ENCODE measurements at regions not wholly inside any gene's neighbourhood (a gene's known extent, or its start where the extent isn't known, plus 50 kb on each side); places are given as distances from the start of the nearest gene placed in this dataset.

- no peak overlapping the region for H3K4me3 ChIP-seq (ENCODE audit: low read length)
- DNase-seq (ENCODE audit: low read depth) = no peak
- TF ChIP-seq CTCF (conservative IDR thresholded peaks at IDR 0.05; ENCODE audit: low read length) = no peak
Measured at GRCh38 chr20:61044499-61044898, 207.6 kb upstream of the CDH4 start.

GRCh38 chr20:61045091-61045490 lies 207.0 kb upstream of the CDH4 start:
- DNase-seq (ENCODE audit: low read depth) = no peak
- H3K4me3 ChIP-seq (ENCODE audit: low read length) = no peak overlapping the region
- no peak for TF ChIP-seq CTCF (conservative IDR thresholded peaks at IDR 0.05; ENCODE audit: low read length)

- no peak overlapping the region for H3K4me3 ChIP-seq (ENCODE audit: low read length)
- TF ChIP-seq CTCF (conservative IDR thresholded peaks at IDR 0.05; ENCODE audit: low read length) = no peak
- DNase-seq (ENCODE audit: low read depth) = no peak
Measured at GRCh38 chr20:61045876-61046585, 206.0 kb upstream of the CDH4 start.

- no peak overlapping the region for H3K4me3 ChIP-seq (ENCODE audit: low read length)
- TF ChIP-seq CTCF (conservative IDR thresholded peaks at IDR 0.05; ENCODE audit: low read length) = no peak
- DNase-seq (ENCODE audit: low read depth) = no peak
Measured at GRCh38 chr20:61046721-61047351, 205.2 kb upstream of the CDH4 start.

- TF ChIP-seq CTCF (conservative IDR thresholded peaks at IDR 0.05; ENCODE audit: low read length) = no peak
- no peak overlapping the region for H3K4me3 ChIP-seq (ENCODE audit: low read length)
Measured at GRCh38 chr20:61047515-61047914, 204.5 kb upstream of the CDH4 start.

GRCh38 chr20:61048302-61048701 lies 203.8 kb upstream of the CDH4 start:
- TF ChIP-seq CTCF (conservative IDR thresholded peaks at IDR 0.05; ENCODE audit: low read length) = no peak

More at GRCh38 chr20:61047515-61047914, 204.5 kb upstream of the CDH4 start:
- no peak for DNase-seq (ENCODE audit: low read depth)

GRCh38 chr20:61049684-61050083 lies 202.4 kb upstream of the CDH4 start:
- H3K4me3 ChIP-seq (ENCODE audit: low read length) = no peak overlapping the region
- no peak for TF ChIP-seq CTCF (conservative IDR thresholded peaks at IDR 0.05; ENCODE audit: low read length)
- DNase-seq (ENCODE audit: low read depth) = no peak

More at GRCh38 chr20:61048302-61048701, 203.8 kb upstream of the CDH4 start:
- no peak overlapping the region for H3K4me3 ChIP-seq (ENCODE audit: low read length)
- no peak for DNase-seq (ENCODE audit: low read depth)

Data from AG10803 (cell line).